Progenitor cell of endocrine pancreas (in vitro differentiated cells): ENCODE measurements at regions not wholly inside any gene's neighbourhood (a gene's known extent, or its start where the extent isn't known, plus 50 kb on each side); places are given as distances from the start of the nearest gene placed in this dataset.

Experiments
- DNase-seq: peaks from one replicate; pipeline ENCODE4 v3.0.0; 2021; ENCODE audit warnings: low spot score; ENCODE audit not compliant: unreplicated experiment
- H3K27ac Mint-ChIP-seq: 2 replicates; pipeline ENCODE4 v1.8.0; 2021; ENCODE audit warnings: mild to moderate bottlenecking, moderate library complexity, mixed read lengths
- H3K27me3 Mint-ChIP-seq: 2 replicates; pipeline ENCODE4 v1.8.0; 2021; ENCODE audit warnings: mixed read lengths
- H3K36me3 Mint-ChIP-seq: 2 replicates; pipeline ENCODE4 v1.8.0; 2022; ENCODE audit warnings: mixed read lengths; ENCODE audit not compliant: insufficient read depth
- H3K4me1 Mint-ChIP-seq: 2 replicates; pipeline ENCODE4 v1.8.0; 2021; ENCODE audit warnings: low read depth, mixed read lengths
- H3K4me3 Mint-ChIP-seq: 2 replicates; pipeline ENCODE4 v1.8.0; 2021; ENCODE audit warnings: low read depth, mild to moderate bottlenecking, moderate library complexity, mixed read lengths
- H3K9me3 Mint-ChIP-seq: 2 replicates; pipeline ENCODE4 v1.8.0; 2021; ENCODE audit warnings: low read depth, mixed read lengths
- TF ChIP-seq, protein P1 (sequence below): fragments of 200-600 bp; sonication (generic); IDR thresholded peaks from one replicate; pipeline ENCODE4 v1.5.0; 2021; ENCODE audit warnings: antibody characterized with exemption, mild to moderate bottlenecking; ENCODE audit not compliant: unreplicated experiment

GRCh38 chr3:4233488-4233887 lies 69.7 kb upstream of the SETMAR start:
- Mint-ChIP-seq H3K4me3 (no peak overlapping the region), H3K4me1 (no peaks in the 10 kb centered on the region), H3K27me3 (peaks cover 5% of the 10 kb centered on the region), H3K9me3 (peaks cover 9% of the 10 kb centered on the region), H3K27ac (no peak overlapping the region), H3K36me3 (peaks cover 1% of the 10 kb centered on the region)
- TF ChIP-seq, protein P1, sequence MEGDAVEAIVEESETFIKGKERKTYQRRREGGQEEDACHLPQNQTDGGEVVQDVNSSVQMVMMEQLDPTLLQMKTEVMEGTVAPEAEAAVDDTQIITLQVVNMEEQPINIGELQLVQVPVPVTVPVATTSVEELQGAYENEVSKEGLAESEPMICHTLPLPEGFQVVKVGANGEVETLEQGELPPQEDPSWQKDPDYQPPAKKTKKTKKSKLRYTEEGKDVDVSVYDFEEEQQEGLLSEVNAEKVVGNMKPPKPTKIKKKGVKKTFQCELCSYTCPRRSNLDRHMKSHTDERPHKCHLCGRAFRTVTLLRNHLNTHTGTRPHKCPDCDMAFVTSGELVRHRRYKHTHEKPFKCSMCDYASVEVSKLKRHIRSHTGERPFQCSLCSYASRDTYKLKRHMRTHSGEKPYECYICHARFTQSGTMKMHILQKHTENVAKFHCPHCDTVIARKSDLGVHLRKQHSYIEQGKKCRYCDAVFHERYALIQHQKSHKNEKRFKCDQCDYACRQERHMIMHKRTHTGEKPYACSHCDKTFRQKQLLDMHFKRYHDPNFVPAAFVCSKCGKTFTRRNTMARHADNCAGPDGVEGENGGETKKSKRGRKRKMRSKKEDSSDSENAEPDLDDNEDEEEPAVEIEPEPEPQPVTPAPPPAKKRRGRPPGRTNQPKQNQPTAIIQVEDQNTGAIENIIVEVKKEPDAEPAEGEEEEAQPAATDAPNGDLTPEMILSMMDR: no peak
- no peak for DNase-seq

DNA sequence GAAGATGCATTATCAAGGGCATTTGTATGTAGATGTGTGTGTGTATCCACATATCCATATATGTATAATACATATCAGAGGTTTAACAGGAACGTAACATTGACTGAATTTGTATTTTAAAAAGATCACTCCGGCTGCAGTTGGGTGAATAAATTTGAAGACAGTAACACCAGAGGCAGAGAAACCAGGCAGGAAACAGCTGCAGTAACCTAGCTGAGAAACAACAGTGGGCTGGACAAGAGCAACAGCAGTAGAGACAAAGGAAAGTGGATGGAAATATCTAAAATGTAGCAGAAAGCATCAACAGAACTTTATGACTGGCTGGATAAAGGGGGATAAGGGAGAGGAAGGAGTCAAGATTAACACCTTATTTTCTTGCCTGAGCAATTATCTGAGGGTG lies 68.3 kb upstream of the SETMAR start:
- TF ChIP-seq, protein P1: no peak
- no peak for DNase-seq
- Mint-ChIP-seq H3K36me3 (peaks cover 1% of the 10 kb centered on the region), H3K4me3 (no peak overlapping the region), H3K27me3 (peaks cover 5% of the 10 kb centered on the region), H3K27ac (no peak overlapping the region), H3K9me3 (peaks cover 14% of the 10 kb centered on the region), H3K4me1 (no peaks in the 10 kb centered on the region)

GRCh38 chr3:4235690-4236089 lies 67.5 kb upstream of the SETMAR start:
- H3K27ac Mint-ChIP-seq: no peak overlapping the region
- TF ChIP-seq, protein P1: no peak
- H3K4me1 Mint-ChIP-seq: no peaks in the 10 kb centered on the region
- H3K27me3 Mint-ChIP-seq: peaks cover 5% of the 10 kb centered on the region
- H3K4me3 Mint-ChIP-seq: no peak overlapping the region
- no peak for DNase-seq
- H3K9me3 Mint-ChIP-seq: peaks cover 14% of the 10 kb centered on the region
- peaks cover 1% of the 10 kb centered on the region for H3K36me3 Mint-ChIP-seq

GRCh38 chr3:4241595-4242170 lies 61.5 kb upstream of the SETMAR start:
- H3K27ac Mint-ChIP-seq: no peak overlapping the region
- no peak overlapping the region for H3K4me3 Mint-ChIP-seq
- H3K36me3 Mint-ChIP-seq: peaks cover 1% of the 10 kb centered on the region
- no peak for DNase-seq
- H3K4me1 Mint-ChIP-seq: no peaks in the 10 kb centered on the region
- peaks cover 24% of the 10 kb centered on the region for H3K9me3 Mint-ChIP-seq
- peaks cover 3% of the 10 kb centered on the region for H3K27me3 Mint-ChIP-seq
- TF ChIP-seq, protein P1: no peak

DNA sequence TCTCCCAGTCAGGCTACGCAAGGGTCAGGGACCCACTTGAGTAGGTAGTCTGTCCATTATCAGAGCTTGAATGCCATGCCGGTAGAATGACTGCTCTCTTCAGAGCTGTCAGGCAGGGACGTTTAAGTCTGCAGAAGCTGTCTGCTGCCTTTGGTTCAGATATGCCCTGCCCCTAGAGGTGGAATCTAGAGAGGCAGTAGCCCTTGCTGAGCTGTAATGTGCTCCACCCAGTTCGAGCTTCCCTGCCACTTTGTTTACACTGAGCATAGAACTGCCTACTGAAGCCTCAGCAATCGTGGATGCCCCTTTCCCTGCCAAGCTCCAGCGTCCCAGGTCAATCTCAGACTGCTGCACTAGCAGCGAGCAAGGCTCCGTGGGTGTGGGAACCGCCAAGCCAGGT lies 57.5 kb upstream of the SETMAR start:
- no peak for DNase-seq
- H3K27ac Mint-ChIP-seq: no peak overlapping the region
- H3K9me3 Mint-ChIP-seq: peaks cover 10% of the 10 kb centered on the region
- H3K4me3 Mint-ChIP-seq: no peak overlapping the region
- TF ChIP-seq, protein P1: peak; percentile 37
- no peaks in the 10 kb centered on the region for H3K36me3 Mint-ChIP-seq
- H3K27me3 Mint-ChIP-seq: peaks cover 3% of the 10 kb centered on the region
- H3K4me1 Mint-ChIP-seq: no peaks in the 10 kb centered on the region
